ENCODE measurements at regions not wholly inside any gene's neighbourhood (a gene's known extent, or its start where the extent isn't known, plus 50 kb on each side); places are given as distances from the start of the nearest gene placed in this dataset.

GRCh38 chr16:80033783-80034468 is 433.4 kb upstream of the MAF start:
- no peak for DNase-seq

- DNase-seq = no peak
Measured at GRCh38 chr16:80029761-80030481, 429.4 kb upstream of the MAF start.

GRCh38 chr16:80029381-80029630 is 428.8 kb upstream of the MAF start:
- DNase-seq = no peak

GRCh38 chr16:80028581-80029380 is 428.2 kb upstream of the MAF start:
- DNase-seq = no peak

- DNase-seq = peak in 1 of 2 experiments; percentile 9
Measured at GRCh38 chr16:80027007-80027965, 426.7 kb upstream of the MAF start.

GRCh38 chr16:80025236-80025635 is 424.7 kb upstream of the MAF start:
- no peak for DNase-seq

- DNase-seq = no peak
Measured at GRCh38 chr16:80024443-80024842, 423.9 kb upstream of the MAF start.

- no peak for DNase-seq
Measured at GRCh38 chr16:80023865-80024264, 423.3 kb upstream of the MAF start.

GRCh38 chr16:80019395-80019794 is 418.9 kb upstream of the MAF start:
- no peak for DNase-seq

- no peak for DNase-seq
Measured at GRCh38 chr16:80018466-80018865, 417.9 kb upstream of the MAF start.

GRCh38 chr16:80016731-80017326 is 416.3 kb upstream of the MAF start:
- no peak for DNase-seq

- DNase-seq = no peak
Measured at GRCh38 chr16:80015566-80015965, 415.0 kb upstream of the MAF start.

GRCh38 chr16:80014241-80014939 is 413.9 kb upstream of the MAF start:
- no peak for DNase-seq

GRCh38 chr16:80012586-80012985 is 412.0 kb upstream of the MAF start:
- DNase-seq = no peak

- no peak for DNase-seq
Measured at GRCh38 chr16:80009971-80010659, 409.6 kb upstream of the MAF start.

GRCh38 chr16:80008857-80009256 is 408.3 kb upstream of the MAF start:
- no peak for DNase-seq

- DNase-seq = no peak
Measured at GRCh38 chr16:80007231-80007630, 406.7 kb upstream of the MAF start.

- no peak for DNase-seq
Measured at GRCh38 chr16:80006241-80007215, 406.0 kb upstream of the MAF start.

GRCh38 chr16:80004113-80004512 is 403.6 kb upstream of the MAF start:
- DNase-seq = no peak

GRCh38 chr16:80002261-80002660 is 401.7 kb upstream of the MAF start:
- DNase-seq = no peak

Data from Kasumi-1 (cell line).